ENCODE measurements at regions not wholly inside any gene's neighbourhood (a gene's known extent, or its start where the extent isn't known, plus 50 kb on each side); places are given as distances from the start of the nearest gene placed in this dataset.

- Histone ChIP-seq H3K9me3 (ENCODE audit: low read depth) (no peaks in the 10 kb centered on the region), H4K20me1 (ENCODE audit: insufficient read depth, poor library complexity, severe bottlenecking) (no peaks in the 10 kb centered on the region), H3K27ac (no peak overlapping the region), H3K79me2 (no peaks in the 10 kb centered on the region), H3K9me2 (replicated peaks; ENCODE audit: insufficient read depth) (no peaks in the 10 kb centered on the region), H3K27me3 (no peaks in the 10 kb centered on the region), H3K36me3 (replicated peaks; ENCODE audit: insufficient read depth, low read depth) (no peaks in the 10 kb centered on the region), H3K4me2 (no peak overlapping the region), H3K4me3 (no peak overlapping the region), H2AFZ (no peak overlapping the region), H3K4me1 (ENCODE audit: insufficient read depth) (no peaks in the 10 kb centered on the region)
- WGBS (ENCODE audit: low lambda C conversion rate, missing lambda C conversion rate), result 92% methylated on average over 3 of the region's 3 CpGs
- TF ChIP-seq EZH2phosphoT487 (IDR thresholded peaks at IDR 0.05; ENCODE audit: low read depth, severe bottlenecking, unreplicated experiment), result no peak
- TF ChIP-seq EZH2 (IDR thresholded peaks at IDR 0.05; ENCODE audit: borderline replicate concordance), result no peak
- TF ChIP-seq CTCF (IDR thresholded peaks at IDR 0.05; ENCODE audit: poor library complexity), result no peak
- no peak for DNase-seq (ENCODE audit: low spot score)
Observed at GRCh38 chr20:40488401-40488800, 200.6 kb downstream of the MAFB start.

- no peak for DNase-seq (ENCODE audit: low spot score)
- H4K20me1 ChIP-seq (ENCODE audit: insufficient read depth, poor library complexity, severe bottlenecking), result no peaks in the 10 kb centered on the region
- H3K4me3 ChIP-seq, result no peak overlapping the region
- H3K36me3 ChIP-seq (replicated peaks; ENCODE audit: insufficient read depth, low read depth), result no peaks in the 10 kb centered on the region
- H3K4me1 ChIP-seq (ENCODE audit: insufficient read depth), result no peaks in the 10 kb centered on the region
- no peak overlapping the region for H2AFZ ChIP-seq
- H3K9me2 ChIP-seq (replicated peaks; ENCODE audit: insufficient read depth), result no peaks in the 10 kb centered on the region
- no peak overlapping the region for H3K4me2 ChIP-seq
- no peak overlapping the region for H3K27ac ChIP-seq
- H3K9me3 ChIP-seq (ENCODE audit: low read depth), result no peaks in the 10 kb centered on the region
- TF ChIP-seq EZH2phosphoT487 (IDR thresholded peaks at IDR 0.05; ENCODE audit: low read depth, severe bottlenecking, unreplicated experiment) (no peak), EZH2 (IDR thresholded peaks at IDR 0.05; ENCODE audit: borderline replicate concordance) (no peak), CTCF (IDR thresholded peaks at IDR 0.05; ENCODE audit: poor library complexity) (no peak)
- no peaks in the 10 kb centered on the region for H3K27me3 ChIP-seq
- H3K79me2 ChIP-seq, result no peaks in the 10 kb centered on the region
- WGBS (ENCODE audit: low lambda C conversion rate, missing lambda C conversion rate), result 87% methylated on average over 3 of the region's 3 CpGs
Observed at GRCh38 chr20:40486297-40486696, 202.7 kb downstream of the MAFB start.

GRCh38 chr20:40481743-40482458, 207.1 kb downstream of the MAFB start:
- Histone ChIP-seq H3K36me3 (replicated peaks; ENCODE audit: insufficient read depth, low read depth) (no peaks in the 10 kb centered on the region), H4K20me1 (ENCODE audit: insufficient read depth, poor library complexity, severe bottlenecking) (no peaks in the 10 kb centered on the region), H3K9me3 (ENCODE audit: low read depth) (no peaks in the 10 kb centered on the region), H3K4me1 (ENCODE audit: insufficient read depth) (no peaks in the 10 kb centered on the region), H3K27ac (no peak overlapping the region), H3K4me3 (no peak overlapping the region), H2AFZ (no peak overlapping the region), H3K27me3 (no peaks in the 10 kb centered on the region), H3K79me2 (no peaks in the 10 kb centered on the region), H3K9me2 (replicated peaks; ENCODE audit: insufficient read depth) (no peaks in the 10 kb centered on the region), H3K4me2 (no peak overlapping the region)
- TF ChIP-seq EZH2 (IDR thresholded peaks at IDR 0.05; ENCODE audit: borderline replicate concordance) (no peak), EZH2phosphoT487 (IDR thresholded peaks at IDR 0.05; ENCODE audit: low read depth, severe bottlenecking, unreplicated experiment) (no peak)
- WGBS (ENCODE audit: low lambda C conversion rate, missing lambda C conversion rate), result 91% methylated on average over 7 of the region's 7 CpGs
- DNase-seq (ENCODE audit: low spot score), result no peak

- no peaks in the 10 kb centered on the region for H3K4me1 ChIP-seq (ENCODE audit: insufficient read depth)
- no peak for TF ChIP-seq EZH2phosphoT487 (IDR thresholded peaks at IDR 0.05; ENCODE audit: low read depth, severe bottlenecking, unreplicated experiment)
- TF ChIP-seq EZH2 (IDR thresholded peaks at IDR 0.05; ENCODE audit: borderline replicate concordance), result no peak
- no peak for TF ChIP-seq CTCF (IDR thresholded peaks at IDR 0.05; ENCODE audit: poor library complexity)
Observed at GRCh38 chr20:40481337-40481736, 207.7 kb downstream of the MAFB start.

More at GRCh38 chr20:40481337-40481736, 207.7 kb downstream of the MAFB start:
- Histone ChIP-seq H3K27ac (no peak overlapping the region), H2AFZ (no peak overlapping the region), H3K4me2 (no peak overlapping the region), H3K9me3 (ENCODE audit: low read depth) (no peaks in the 10 kb centered on the region), H3K27me3 (no peaks in the 10 kb centered on the region), H3K36me3 (replicated peaks; ENCODE audit: insufficient read depth, low read depth) (no peaks in the 10 kb centered on the region), H3K4me3 (no peak overlapping the region), H4K20me1 (ENCODE audit: insufficient read depth, poor library complexity, severe bottlenecking) (no peaks in the 10 kb centered on the region), H3K9me2 (replicated peaks; ENCODE audit: insufficient read depth) (no peaks in the 10 kb centered on the region), H3K79me2 (no peaks in the 10 kb centered on the region)
- DNase-seq (ENCODE audit: low spot score), result no peak
